ENCODE measurements at regions not wholly inside any gene's neighbourhood (a gene's known extent, or its start where the extent isn't known, plus 50 kb on each side); places are given as distances from the start of the nearest gene placed in this dataset.

- Histone ChIP-seq H3K27ac (no peak overlapping the region), H3K9me3 (ENCODE audit: severe bottlenecking) (no peaks in the 10 kb centered on the region), H3K36me3 (no peaks in the 10 kb centered on the region), H3K27me3 (ENCODE audit: insufficient read depth, low read depth, severe bottlenecking) (no peaks in the 10 kb centered on the region), H3K4me3 (ENCODE audit: low read depth, low read length) (no peak overlapping the region)
- TF ChIP-seq CTCF (IDR thresholded peaks at IDR 0.05; ENCODE audit: low read depth, low read length), result no peak
- no peak for DNase-seq
These were observed 298.0 kb downstream of the MAP2K4 start for GRCh38 chr17:12318571-12319266.

GRCh38 chr17:12320286-12320685, 299.6 kb downstream of the MAP2K4 start:
- Histone ChIP-seq H3K4me3 (ENCODE audit: low read depth, low read length) (no peak overlapping the region), H3K27me3 (ENCODE audit: insufficient read depth, low read depth, severe bottlenecking) (no peaks in the 10 kb centered on the region), H3K9me3 (ENCODE audit: severe bottlenecking) (no peaks in the 10 kb centered on the region), H3K36me3 (no peaks in the 10 kb centered on the region), H3K27ac (no peak overlapping the region)
- no peak for TF ChIP-seq CTCF (IDR thresholded peaks at IDR 0.05; ENCODE audit: low read depth, low read length)
- DNase-seq, result no peak

GRCh38 chr17:12328204-12328603, 307.5 kb downstream of the MAP2K4 start:
- no peaks in the 10 kb centered on the region for H3K36me3 ChIP-seq
- no peak for DNase-seq

GRCh38 chr17:12330456-12330855, 309.8 kb downstream of the MAP2K4 start:
- Histone ChIP-seq H3K36me3 (no peaks in the 10 kb centered on the region), H3K4me3 (ENCODE audit: low read depth, low read length) (no peak overlapping the region), H3K27ac (no peak overlapping the region), H3K27me3 (ENCODE audit: insufficient read depth, low read depth, severe bottlenecking) (no peaks in the 10 kb centered on the region), H3K9me3 (ENCODE audit: severe bottlenecking) (peaks cover 11% of the 10 kb centered on the region)
- TF ChIP-seq CTCF (IDR thresholded peaks at IDR 0.05; ENCODE audit: low read depth, low read length), result no peak
- DNase-seq, result no peak

More at GRCh38 chr17:12328204-12328603, 307.5 kb downstream of the MAP2K4 start:
- no peak overlapping the region for H3K4me3 ChIP-seq (ENCODE audit: low read depth, low read length)
- no peak for TF ChIP-seq CTCF (IDR thresholded peaks at IDR 0.05; ENCODE audit: low read depth, low read length)
- peaks cover 11% of the 10 kb centered on the region for H3K9me3 ChIP-seq (ENCODE audit: severe bottlenecking)
- H3K27ac ChIP-seq, result no peak overlapping the region
- H3K27me3 ChIP-seq (ENCODE audit: insufficient read depth, low read depth, severe bottlenecking), result no peaks in the 10 kb centered on the region

GRCh38 chr17:12341328-12341727, 320.7 kb downstream of the MAP2K4 start:
- Histone ChIP-seq H3K36me3 (no peaks in the 10 kb centered on the region), H3K27me3 (ENCODE audit: insufficient read depth, low read depth, severe bottlenecking) (no peaks in the 10 kb centered on the region), H3K4me3 (ENCODE audit: low read depth, low read length) (no peak overlapping the region), H3K27ac (no peak overlapping the region), H3K9me3 (ENCODE audit: severe bottlenecking) (no peaks in the 10 kb centered on the region)
- no peak for DNase-seq
- no peak for TF ChIP-seq CTCF (IDR thresholded peaks at IDR 0.05; ENCODE audit: low read depth, low read length)

GRCh38 chr17:12342161-12342560, 321.5 kb downstream of the MAP2K4 start:
- TF ChIP-seq CTCF (IDR thresholded peaks at IDR 0.05; ENCODE audit: low read depth, low read length), result no peak
- H3K27ac ChIP-seq, result no peak overlapping the region
- no peak for DNase-seq

More at GRCh38 chr17:12342161-12342560, 321.5 kb downstream of the MAP2K4 start:
- no peaks in the 10 kb centered on the region for H3K9me3 ChIP-seq (ENCODE audit: severe bottlenecking)
- no peak overlapping the region for H3K4me3 ChIP-seq (ENCODE audit: low read depth, low read length)
- H3K27me3 ChIP-seq (ENCODE audit: insufficient read depth, low read depth, severe bottlenecking), result no peaks in the 10 kb centered on the region
- no peaks in the 10 kb centered on the region for H3K36me3 ChIP-seq

Measured in WERI-Rb-1 (cell line).